MM.1S (cell line): ENCODE measurements at regions not wholly inside any gene's neighbourhood (a gene's known extent, or its start where the extent isn't known, plus 50 kb on each side); places are given as distances from the start of the nearest gene placed in this dataset.

Experiments
- EZH2 ChIP-seq: fragments of 300-600 bp; sonication (generic); optimal IDR thresholded peaks from 2 replicates; pipeline ENCODE3; 2017; ENCODE audit warnings: low read depth, mild to moderate bottlenecking, antibody characterized with exemption, low read length, mixed read lengths
- EZH2phosphoT487 ChIP-seq: fragments of 300-600 bp; sonication (generic); IDR thresholded peaks from 2 replicates; pipeline ENCODE4 v1.6.1; 2018; ENCODE audit warnings: antibody characterized with exemption, low read length
- TF ChIP-seq, protein P1 (sequence below): fragments of 300-600 bp; sonication (generic); IDR thresholded peaks from 2 replicates; pipeline ENCODE4 v1.5.1; 2016; ENCODE audit warnings: antibody characterized with exemption, low read length, mixed read lengths

GRCh38 chr1:60876952-60877351 lies 205.4 kb upstream of the NFIA start:
- TF ChIP-seq, protein P1, sequence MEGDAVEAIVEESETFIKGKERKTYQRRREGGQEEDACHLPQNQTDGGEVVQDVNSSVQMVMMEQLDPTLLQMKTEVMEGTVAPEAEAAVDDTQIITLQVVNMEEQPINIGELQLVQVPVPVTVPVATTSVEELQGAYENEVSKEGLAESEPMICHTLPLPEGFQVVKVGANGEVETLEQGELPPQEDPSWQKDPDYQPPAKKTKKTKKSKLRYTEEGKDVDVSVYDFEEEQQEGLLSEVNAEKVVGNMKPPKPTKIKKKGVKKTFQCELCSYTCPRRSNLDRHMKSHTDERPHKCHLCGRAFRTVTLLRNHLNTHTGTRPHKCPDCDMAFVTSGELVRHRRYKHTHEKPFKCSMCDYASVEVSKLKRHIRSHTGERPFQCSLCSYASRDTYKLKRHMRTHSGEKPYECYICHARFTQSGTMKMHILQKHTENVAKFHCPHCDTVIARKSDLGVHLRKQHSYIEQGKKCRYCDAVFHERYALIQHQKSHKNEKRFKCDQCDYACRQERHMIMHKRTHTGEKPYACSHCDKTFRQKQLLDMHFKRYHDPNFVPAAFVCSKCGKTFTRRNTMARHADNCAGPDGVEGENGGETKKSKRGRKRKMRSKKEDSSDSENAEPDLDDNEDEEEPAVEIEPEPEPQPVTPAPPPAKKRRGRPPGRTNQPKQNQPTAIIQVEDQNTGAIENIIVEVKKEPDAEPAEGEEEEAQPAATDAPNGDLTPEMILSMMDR = no peak
- no peak for TF ChIP-seq EZH2phosphoT487
- no peak for TF ChIP-seq EZH2
